K562 (cell line): ENCODE measurements at regions not wholly inside any gene's neighbourhood (a gene's known extent, or its start where the extent isn't known, plus 50 kb on each side); places are given as distances from the start of the nearest gene placed in this dataset.

Experiments used
- ATAC-seq: fragments of 200-7000 bp; cut with Tn5 transposase; 3 replicates; pipeline ENCODE4 v1.9.1; 2020; ENCODE audit warnings: moderate library complexity
- BruUV-seq: library from RNA; stranded (reverse); fragments of 400-500 nt; replicated peaks from 2 replicates; lab custom pipeline; 2021; lab: Mats Ljungman, UMichigan
- CTCF ChIA-PET: fragments of 300-600 bp; formaldehyde crosslinking; extraction: SDS; loops from one replicate; lab custom pipeline; 2021; ENCODE audit warnings: low intra/inter-chr PET ratio; lab: Yijun Ruan, JAX
- POLR2A ChIA-PET: fragments of 300-600, 350-650 bp; sonication (Branson Sonifier 250); formaldehyde crosslinking; extraction: SDS; loops from one replicate; lab custom pipeline; 2021; ENCODE audit warnings: antibody characterized with exemption, inconsistent platforms; lab: Yijun Ruan, JAX
- DNase-seq, 4 experiments: peaks; one replicate each; pipeline versions ENCODE4 v3.0.0 to v3.0.0-alpha.2; 2011 to 2018; ENCODE audit warnings: low spot score in 3 of 4, mixed read lengths in 3 of 4; ENCODE audit errors: extremely low read depth in 1 of 4
- FAIRE-seq: peaks from 2 replicates; lab custom pipeline; 2011; peaks lifted over from hg19 to GRCh38; lab: Jason Lieb, UNC
- H2AFZ ChIP-seq: 2 replicates; pipeline ENCODE4 v1.6.0; 2011; ENCODE audit warnings: low read depth, low read length, control low read depth, inconsistent platforms
- H3K27ac ChIP-seq: fragments of 200-600 bp; 3 replicates; pipeline ENCODE4 v1.8.0; 2011; ENCODE audit warnings: low read depth, mild to moderate bottlenecking, control low read depth, inconsistent platforms, low read length, moderate library complexity, mixed read lengths; ENCODE audit errors: extremely low read depth
- H3K27me3 ChIP-seq, 2 experiments: fragments of 300-600 bp in 1 of 2; 2 replicates in 1 of 2; 3 replicates in 1 of 2; pipeline versions ENCODE4 v1.6.0 to v1.8.0; 2011; ENCODE audit warnings: inconsistent platforms in 2 of 2, low read length in 2 of 2, mild to moderate bottlenecking in 1 of 2, mixed read lengths in 1 of 2, moderate library complexity in 1 of 2; ENCODE audit not compliant: control insufficient read depth in 2 of 2, insufficient read depth in 2 of 2
- H3K36me3 ChIP-seq: fragments of 300-600 bp; 3 replicates; pipeline ENCODE4 v1.8.0; 2011; ENCODE audit warnings: mild to moderate bottlenecking, low read length, inconsistent platforms; ENCODE audit not compliant: control insufficient read depth, insufficient read depth
- H3K4me1 ChIP-seq, 2 experiments: fragments of 200-600 bp in 1 of 2; replicated peaks in 1 of 2; 2 replicates in 1 of 2; 3 replicates in 1 of 2; pipeline versions ENCODE4 v1.5.1 to v1.8.0; 2011; ENCODE audit warnings: inconsistent platforms in 2 of 2, low read length in 2 of 2, mild to moderate bottlenecking in 1 of 2, mixed read lengths in 1 of 2, moderate library complexity in 1 of 2; ENCODE audit not compliant: control insufficient read depth in 2 of 2, insufficient read depth in 2 of 2
- H3K4me2 ChIP-seq: 2 replicates; pipeline ENCODE4 v1.6.1; 2011; ENCODE audit warnings: low read length, control low read depth, inconsistent platforms, mixed read lengths; ENCODE audit not compliant: insufficient read depth
- H3K4me3 ChIP-seq: fragments of 200-600 bp; sonication (generic), shearing (Covaris generic); 2 replicates; pipeline ENCODE4 v1.5.1; 2016; ENCODE audit warnings: control low read depth, inconsistent platforms
- H3K79me2 ChIP-seq: fragments of 200-600 bp; 3 replicates; pipeline ENCODE4 v1.8.0; 2011; ENCODE audit warnings: low read length, inconsistent platforms; ENCODE audit not compliant: control insufficient read depth, insufficient read depth
- H3K9ac ChIP-seq, 2 experiments: 2 replicates each; pipeline versions ENCODE4 v1.6.0 to v1.6.1; 2011; ENCODE audit warnings: low read depth in 2 of 2, low read length in 2 of 2, control low read depth in 1 of 2, inconsistent platforms in 1 of 2, mild to moderate bottlenecking in 1 of 2, mixed read lengths in 1 of 2; ENCODE audit not compliant: insufficient read depth in 1 of 2
- H3K9me1 ChIP-seq: one replicate; pipeline ENCODE4 v1.6.0; 2011; ENCODE audit warnings: inconsistent platforms, mild to moderate bottlenecking, low read length, moderate library complexity; ENCODE audit not compliant: control insufficient read depth, insufficient read depth
- H3K9me3 ChIP-seq: replicated peaks from 2 replicates; pipeline ENCODE4 v1.5.1; 2011; ENCODE audit warnings: low read depth, low read length, inconsistent platforms; ENCODE audit not compliant: control insufficient read depth, insufficient read depth
- H4K20me1 ChIP-seq: replicated peaks from 2 replicates; pipeline ENCODE4 v1.6.1; 2011; ENCODE audit warnings: low read length, inconsistent platforms, mixed read lengths; ENCODE audit not compliant: control insufficient read depth, insufficient read depth
- ATF4 ChIP-seq: fragments of 450-650 bp; formaldehyde crosslinking; IDR thresholded peaks from 2 replicates; pipeline ENCODE4 v1.4.0; 2022; ENCODE audit warnings: mild to moderate bottlenecking, moderate library complexity
- BCOR ChIP-seq: fragments of 450-650 bp; IDR thresholded peaks from 2 replicates; pipeline ENCODE4 v1.6.1; 2016
- BRD9 ChIP-seq: fragments of 450-650 bp; IDR thresholded peaks from 2 replicates; pipeline ENCODE4 v1.6.1; 2018; ENCODE audit warnings: low read depth; ENCODE audit not compliant: partially characterized antibody
- FOXJ3 ChIP-seq: sonication (generic); formaldehyde crosslinking; IDR thresholded peaks from 2 replicates; pipeline ENCODE4 v1.4.0; 2020; ENCODE audit warnings: mild to moderate bottlenecking, missing genetic modification reagents
- MEIS2 ChIP-seq: fragments of 450-650 bp; IDR thresholded peaks from 2 replicates; pipeline ENCODE4 v1.6.1; 2014; ENCODE audit warnings: mild to moderate bottlenecking; ENCODE audit not compliant: partially characterized antibody
- SIN3A ChIP-seq, 2 experiments: fragments of 150-350 bp in 1 of 2; IDR thresholded peaks; 2 replicates each; pipeline ENCODE4 v1.6.1; 2011 to 2016; ENCODE audit warnings: borderline replicate concordance in 2 of 2, low read depth in 2 of 2, low read length in 2 of 2, mild to moderate bottlenecking in 2 of 2, moderate library complexity in 2 of 2; ENCODE audit not compliant: control insufficient read depth in 1 of 2
- SNAPC5 ChIP-seq: fragments of 250-450 bp; sonication (Bioruptor Pico); IDR thresholded peaks from 2 replicates; pipeline ENCODE4 v1.8.0; 2021; ENCODE audit warnings: moderate library complexity, mild to moderate bottlenecking, inconsistent platforms
- ZNF77 ChIP-seq: fragments of 250-450 bp; sonication (Bioruptor Pico); IDR thresholded peaks from 2 replicates; pipeline ENCODE4 v1.5.0; 2020
- WGBS: fragments of 100-300 bp; shearing (Covaris generic); methylation state at CpG from one replicate; pipeline ENCODE4 v1.1.6; 2016; ENCODE audit warnings: low coverage, mixed read lengths; ENCODE audit not compliant: insufficient coverage; ENCODE audit errors: missing lambda C conversion rate; 5-methylcytosine and 5-hydroxymethylcytosine counted together
- in situ Hi-C: fragments of 300-500 bp; cut with MboI; formaldehyde crosslinking; loops from 4 replicates; pipeline ENCODE4 v1.15.0; 2018; ENCODE audit warnings: inconsistent platforms, mixed read lengths
- intact Hi-C: fragments of 100-400 bp; cut with micrococcal nuclease; formaldehyde crosslinking; loops from 2 replicates; pipeline ENCODE4 v1.14.2; 2022
- TF ChIP-seq, protein P1 (sequence below): sonication (generic); formaldehyde crosslinking; IDR thresholded peaks from 2 replicates; pipeline ENCODE4 v1.8.1; 2023; ENCODE audit warnings: mild to moderate bottlenecking, missing genetic modification reagents

DNA sequence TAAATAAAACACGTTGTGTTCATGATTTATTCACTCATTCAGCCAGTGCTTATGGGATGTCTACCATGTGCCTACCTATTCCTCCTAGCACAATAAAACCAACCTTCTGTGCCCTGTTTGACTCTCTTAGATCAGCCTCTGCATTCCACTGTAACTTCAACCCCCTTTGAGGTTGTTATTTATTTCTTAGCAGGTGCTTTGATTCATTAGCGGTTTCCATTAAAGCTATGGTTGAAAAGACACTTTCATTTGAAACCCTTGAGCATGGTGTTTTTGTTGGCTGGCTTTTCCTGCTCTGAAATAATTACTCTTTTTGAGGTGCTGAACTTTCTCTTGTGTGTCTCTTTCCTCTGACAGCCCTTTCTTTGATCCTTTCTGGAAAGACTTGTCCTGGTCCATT lies 570.6 kb upstream of the LARGE1 start:
- Histone ChIP-seq H3K27ac (no peak overlapping the region), H3K9me3 (no peaks in the 10 kb centered on the region), H3K9me1 (no peaks in the 10 kb centered on the region), H2AFZ (no peak overlapping the region), H3K9ac (no peak overlapping the region), H3K4me3 (no peak overlapping the region), H3K79me2 (no peaks in the 10 kb centered on the region), H4K20me1 (no peaks in the 10 kb centered on the region), H3K27me3 (no peaks in the 10 kb centered on the region), H3K36me3 (no peaks in the 10 kb centered on the region), H3K4me1 (no peaks in the 10 kb centered on the region), H3K4me2 (no peak overlapping the region)
- POLR2A ChIA-PET, result no interaction called here
- ATAC-seq (no peak), DNase-seq (no peak), FAIRE-seq (no peak)
- CTCF ChIA-PET, result no interaction called here
- BruUV-seq, result no TSS peak
- in situ Hi-C loops, result no loop called here
- no peak for TF ChIP-seq MEIS2
- TF ChIP-seq BCOR, result no peak
- no peak for TF ChIP-seq BRD9
- TF ChIP-seq, protein P1, sequence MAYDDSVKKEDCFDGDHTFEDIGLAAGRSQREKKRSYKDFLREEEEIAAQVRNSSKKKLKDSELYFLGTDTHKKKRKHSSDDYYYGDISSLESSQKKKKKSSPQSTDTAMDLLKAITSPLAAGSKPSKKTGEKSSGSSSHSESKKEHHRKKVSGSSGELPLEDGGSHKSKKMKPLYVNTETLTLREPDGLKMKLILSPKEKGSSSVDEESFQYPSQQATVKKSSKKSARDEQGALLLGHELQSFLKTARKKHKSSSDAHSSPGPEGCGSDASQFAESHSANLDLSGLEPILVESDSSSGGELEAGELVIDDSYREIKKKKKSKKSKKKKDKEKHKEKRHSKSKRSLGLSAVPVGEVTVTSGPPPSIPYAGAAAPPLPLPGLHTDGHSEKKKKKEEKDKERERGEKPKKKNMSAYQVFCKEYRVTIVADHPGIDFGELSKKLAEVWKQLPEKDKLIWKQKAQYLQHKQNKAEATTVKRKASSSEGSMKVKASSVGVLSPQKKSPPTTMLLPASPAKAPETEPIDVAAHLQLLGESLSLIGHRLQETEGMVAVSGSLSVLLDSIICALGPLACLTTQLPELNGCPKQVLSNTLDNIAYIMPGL (CRISPR knock-in tag), result no peak
- TF ChIP-seq ZNF77 (CRISPR knock-in tag), result no peak
- TF ChIP-seq FOXJ3 (CRISPR knock-in tag), result no peak
- no peak for TF ChIP-seq SNAPC5 (CRISPR knock-in tag)
- no peak for TF ChIP-seq ATF4
- no peak for TF ChIP-seq SIN3A (IDR thresholded peaks at IDR 0.05; ENCODE audit: borderline replicate concordance in 2 of 2, control insufficient read depth in 1 of 2, low read depth in 2 of 2, low read length in 2 of 2)
- 0% methylated on average over 2 of the region's 2 CpGs for WGBS
- intact Hi-C loops, result no loop called here
